ENCODE measurements at regions not wholly inside any gene's neighbourhood (a gene's known extent, or its start where the extent isn't known, plus 50 kb on each side); places are given as distances from the start of the nearest gene placed in this dataset.

DNA sequence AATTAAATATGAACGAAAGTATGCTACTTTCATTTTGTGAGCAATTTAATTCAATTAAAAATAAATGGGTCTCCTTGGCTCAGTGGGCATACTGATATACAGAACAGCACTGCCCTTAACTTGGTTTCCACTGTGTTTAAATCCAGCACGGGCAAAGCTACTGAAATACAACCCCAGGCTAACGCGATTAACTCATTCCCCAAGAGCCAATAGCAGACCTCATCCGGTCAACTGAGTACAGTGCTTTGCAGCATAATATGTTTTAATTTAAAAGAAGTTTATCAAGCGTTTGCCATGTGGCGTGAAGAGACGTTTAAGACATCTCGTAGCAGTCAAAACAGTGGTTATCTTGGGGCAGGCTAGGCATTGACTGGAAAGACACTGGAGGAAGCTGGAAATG is 118.6 kb downstream of the PROX1 start (continued):
- TF ChIP-seq, protein P1, sequence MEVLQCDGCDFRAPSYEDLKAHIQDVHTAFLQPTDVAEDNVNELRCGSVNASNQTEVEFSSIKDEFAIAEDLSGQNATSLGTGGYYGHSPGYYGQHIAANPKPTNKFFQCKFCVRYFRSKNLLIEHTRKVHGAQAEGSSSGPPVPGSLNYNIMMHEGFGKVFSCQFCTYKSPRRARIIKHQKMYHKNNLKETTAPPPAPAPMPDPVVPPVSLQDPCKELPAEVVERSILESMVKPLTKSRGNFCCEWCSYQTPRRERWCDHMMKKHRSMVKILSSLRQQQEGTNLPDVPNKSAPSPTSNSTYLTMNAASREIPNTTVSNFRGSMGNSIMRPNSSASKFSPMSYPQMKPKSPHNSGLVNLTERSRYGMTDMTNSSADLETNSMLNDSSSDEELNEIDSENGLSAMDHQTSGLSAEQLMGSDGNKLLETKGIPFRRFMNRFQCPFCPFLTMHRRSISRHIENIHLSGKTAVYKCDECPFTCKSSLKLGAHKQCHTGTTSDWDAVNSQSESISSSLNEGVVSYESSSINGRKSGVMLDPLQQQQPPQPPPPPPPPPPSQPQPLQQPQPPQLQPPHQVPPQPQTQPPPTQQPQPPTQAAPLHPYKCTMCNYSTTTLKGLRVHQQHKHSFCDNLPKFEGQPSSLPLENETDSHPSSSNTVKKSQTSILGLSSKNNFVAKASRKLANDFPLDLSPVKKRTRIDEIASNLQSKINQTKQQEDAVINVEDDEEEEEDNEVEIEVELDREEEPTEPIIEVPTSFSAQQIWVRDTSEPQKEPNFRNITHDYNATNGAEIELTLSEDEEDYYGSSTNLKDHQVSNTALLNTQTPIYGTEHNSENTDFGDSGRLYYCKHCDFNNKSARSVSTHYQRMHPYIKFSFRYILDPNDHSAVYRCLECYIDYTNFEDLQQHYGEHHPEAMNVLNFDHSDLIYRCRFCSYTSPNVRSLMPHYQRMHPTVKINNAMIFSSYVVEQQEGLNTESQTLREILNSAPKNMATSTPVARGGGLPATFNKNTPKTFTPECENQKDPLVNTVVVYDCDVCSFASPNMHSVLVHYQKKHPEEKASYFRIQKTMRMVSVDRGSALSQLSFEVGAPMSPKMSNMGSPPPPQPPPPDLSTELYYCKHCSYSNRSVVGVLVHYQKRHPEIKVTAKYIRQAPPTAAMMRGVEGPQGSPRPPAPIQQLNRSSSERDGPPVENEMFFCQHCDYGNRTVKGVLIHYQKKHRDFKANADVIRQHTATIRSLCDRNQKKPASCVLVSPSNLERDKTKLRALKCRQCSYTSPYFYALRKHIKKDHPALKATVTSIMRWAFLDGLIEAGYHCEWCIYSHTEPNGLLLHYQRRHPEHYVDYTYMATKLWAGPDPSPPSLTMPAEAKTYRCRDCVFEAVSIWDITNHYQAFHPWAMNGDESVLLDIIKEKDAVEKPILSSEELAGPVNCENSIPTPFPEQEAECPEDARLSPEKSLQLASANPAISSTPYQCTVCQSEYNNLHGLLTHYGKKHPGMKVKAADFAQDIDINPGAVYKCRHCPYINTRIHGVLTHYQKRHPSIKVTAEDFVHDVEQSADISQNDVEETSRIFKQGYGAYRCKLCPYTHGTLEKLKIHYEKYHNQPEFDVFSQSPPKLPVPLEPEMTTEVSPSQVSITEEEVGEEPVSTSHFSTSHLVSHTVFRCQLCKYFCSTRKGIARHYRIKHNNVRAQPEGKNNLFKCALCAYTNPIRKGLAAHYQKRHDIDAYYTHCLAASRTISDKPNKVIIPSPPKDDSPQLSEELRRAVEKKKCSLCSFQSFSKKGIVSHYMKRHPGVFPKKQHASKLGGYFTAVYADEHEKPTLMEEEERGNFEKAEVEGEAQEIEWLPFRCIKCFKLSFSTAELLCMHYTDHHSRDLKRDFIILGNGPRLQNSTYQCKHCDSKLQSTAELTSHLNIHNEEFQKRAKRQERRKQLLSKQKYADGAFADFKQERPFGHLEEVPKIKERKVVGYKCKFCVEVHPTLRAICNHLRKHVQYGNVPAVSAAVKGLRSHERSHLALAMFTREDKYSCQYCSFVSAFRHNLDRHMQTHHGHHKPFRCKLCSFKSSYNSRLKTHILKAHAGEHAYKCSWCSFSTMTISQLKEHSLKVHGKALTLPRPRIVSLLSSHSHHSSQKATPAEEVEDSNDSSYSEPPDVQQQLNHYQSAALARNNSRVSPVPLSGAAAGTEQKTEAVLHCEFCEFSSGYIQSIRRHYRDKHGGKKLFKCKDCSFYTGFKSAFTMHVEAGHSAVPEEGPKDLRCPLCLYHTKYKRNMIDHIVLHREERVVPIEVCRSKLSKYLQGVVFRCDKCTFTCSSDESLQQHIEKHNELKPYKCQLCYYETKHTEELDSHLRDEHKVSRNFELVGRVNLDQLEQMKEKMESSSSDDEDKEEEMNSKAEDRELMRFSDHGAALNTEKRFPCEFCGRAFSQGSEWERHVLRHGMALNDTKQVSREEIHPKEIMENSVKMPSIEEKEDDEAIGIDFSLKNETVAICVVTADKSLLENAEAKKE (CRISPR knock-in tag; IDR thresholded peaks at IDR 0.05), result no peak
- TF ChIP-seq CREB1 (CRISPR knock-in tag; IDR thresholded peaks at IDR 0.05; ENCODE audit: low read depth), result no peak
- TF ChIP-seq, protein P2, sequence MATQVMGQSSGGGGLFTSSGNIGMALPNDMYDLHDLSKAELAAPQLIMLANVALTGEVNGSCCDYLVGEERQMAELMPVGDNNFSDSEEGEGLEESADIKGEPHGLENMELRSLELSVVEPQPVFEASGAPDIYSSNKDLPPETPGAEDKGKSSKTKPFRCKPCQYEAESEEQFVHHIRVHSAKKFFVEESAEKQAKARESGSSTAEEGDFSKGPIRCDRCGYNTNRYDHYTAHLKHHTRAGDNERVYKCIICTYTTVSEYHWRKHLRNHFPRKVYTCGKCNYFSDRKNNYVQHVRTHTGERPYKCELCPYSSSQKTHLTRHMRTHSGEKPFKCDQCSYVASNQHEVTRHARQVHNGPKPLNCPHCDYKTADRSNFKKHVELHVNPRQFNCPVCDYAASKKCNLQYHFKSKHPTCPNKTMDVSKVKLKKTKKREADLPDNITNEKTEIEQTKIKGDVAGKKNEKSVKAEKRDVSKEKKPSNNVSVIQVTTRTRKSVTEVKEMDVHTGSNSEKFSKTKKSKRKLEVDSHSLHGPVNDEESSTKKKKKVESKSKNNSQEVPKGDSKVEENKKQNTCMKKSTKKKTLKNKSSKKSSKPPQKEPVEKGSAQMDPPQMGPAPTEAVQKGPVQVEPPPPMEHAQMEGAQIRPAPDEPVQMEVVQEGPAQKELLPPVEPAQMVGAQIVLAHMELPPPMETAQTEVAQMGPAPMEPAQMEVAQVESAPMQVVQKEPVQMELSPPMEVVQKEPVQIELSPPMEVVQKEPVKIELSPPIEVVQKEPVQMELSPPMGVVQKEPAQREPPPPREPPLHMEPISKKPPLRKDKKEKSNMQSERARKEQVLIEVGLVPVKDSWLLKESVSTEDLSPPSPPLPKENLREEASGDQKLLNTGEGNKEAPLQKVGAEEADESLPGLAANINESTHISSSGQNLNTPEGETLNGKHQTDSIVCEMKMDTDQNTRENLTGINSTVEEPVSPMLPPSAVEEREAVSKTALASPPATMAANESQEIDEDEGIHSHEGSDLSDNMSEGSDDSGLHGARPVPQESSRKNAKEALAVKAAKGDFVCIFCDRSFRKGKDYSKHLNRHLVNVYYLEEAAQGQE (IDR thresholded peaks at IDR 0.05; ENCODE audit: unreplicated experiment), result no peak
- no peak for TF ChIP-seq STAT1 (IDR thresholded peaks at IDR 0.05; ENCODE audit: unreplicated experiment)
- TF ChIP-seq POLR2AphosphoS5 (IDR thresholded peaks at IDR 0.05; ENCODE audit: low read depth), result no peak

Data from GM23338 (cell line).